Glomerular endothelial cell (primary cell): ENCODE measurements at regions not wholly inside any gene's neighbourhood (a gene's known extent, or its start where the extent isn't known, plus 50 kb on each side); places are given as distances from the start of the nearest gene placed in this dataset.
A peak's percentile ranks its signal among the peaks of the same experiment; 100 is the strongest.

Experiments used
- DNase-seq: peaks from one replicate; pipeline ENCODE4 v3.0.0-alpha.2; 2011; ENCODE audit warnings: low read depth, low spot score; ENCODE audit errors: extremely low read depth

DNA sequence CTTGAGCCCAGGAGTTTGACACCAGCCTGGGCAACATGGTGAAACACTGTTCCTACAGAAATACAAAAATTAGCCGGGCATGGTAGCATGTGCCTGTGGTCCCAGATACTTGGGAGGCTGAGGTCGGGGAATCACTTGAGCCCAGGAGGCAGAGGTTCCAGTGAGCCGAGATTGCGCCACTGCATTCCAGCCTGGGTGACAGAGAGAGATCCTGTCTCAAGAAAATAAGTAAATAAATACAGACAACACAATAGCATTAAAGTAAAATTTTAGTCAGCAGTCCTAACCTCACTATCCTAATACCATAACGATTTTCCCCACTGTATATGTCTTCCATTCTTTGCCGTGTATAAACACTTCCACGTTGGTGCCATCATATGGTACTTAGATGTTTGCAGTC lies 83.0 kb upstream of the MBOAT2 start:
- DNase-seq = no peak

DNA sequence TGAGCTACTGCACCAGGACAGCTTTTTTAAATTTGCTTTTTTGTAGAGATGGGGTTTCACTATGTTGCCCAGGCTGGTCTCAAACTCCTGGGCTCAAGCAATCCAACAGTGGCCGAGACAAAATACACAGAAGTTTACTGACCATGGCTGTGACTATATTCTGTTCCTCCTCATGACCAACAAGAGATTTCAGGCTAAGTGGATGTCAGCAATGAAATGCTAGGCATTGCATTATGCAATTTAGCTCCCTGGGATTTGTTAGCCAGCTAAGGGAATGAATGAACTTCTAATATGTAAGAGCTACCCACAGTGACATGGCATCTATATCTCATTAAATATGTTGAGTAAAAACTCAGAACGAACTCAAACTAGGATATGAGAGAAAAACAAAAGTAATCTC lies 81.9 kb upstream of the MBOAT2 start:
- no peak for DNase-seq

DNA sequence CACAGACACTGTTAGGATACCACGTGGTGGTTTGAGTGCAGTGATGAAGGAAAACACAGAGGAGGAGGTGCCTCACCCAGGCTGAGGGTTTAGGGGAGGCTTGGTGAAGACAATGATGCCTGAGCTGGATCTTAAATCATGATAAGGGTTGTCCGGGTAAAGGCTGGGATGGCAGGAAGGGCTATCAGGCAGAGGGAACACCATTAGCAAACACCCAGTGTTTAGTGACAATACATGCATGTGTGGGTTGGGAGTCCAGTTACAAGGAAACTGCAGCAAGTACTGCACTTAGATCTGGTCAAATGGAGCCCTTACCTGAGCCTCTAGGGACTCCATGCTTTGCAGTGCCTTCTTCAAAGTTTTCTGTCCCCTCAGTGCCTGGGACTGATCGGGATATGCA lies 79.8 kb upstream of the MBOAT2 start:
- no peak for DNase-seq

DNA sequence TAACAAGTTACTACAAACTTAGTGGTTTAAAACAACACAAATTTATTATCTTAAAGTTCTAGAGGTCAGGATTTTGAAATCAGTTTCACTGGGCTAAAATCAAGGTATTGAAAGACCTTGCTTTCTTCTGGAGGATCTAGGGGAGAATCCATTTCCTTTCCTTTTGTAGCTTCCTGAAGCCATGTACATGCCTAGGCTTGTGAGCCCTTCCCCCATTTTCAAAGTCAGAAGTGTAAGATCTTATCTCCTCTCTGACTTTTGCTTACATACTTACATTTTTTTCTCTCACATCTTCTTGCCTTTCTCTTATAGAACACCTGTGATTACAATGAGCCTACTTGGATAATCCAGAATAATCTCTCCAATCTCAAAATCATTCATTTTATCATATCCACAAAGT lies 78.7 kb upstream of the MBOAT2 start:
- no peak for DNase-seq

DNA sequence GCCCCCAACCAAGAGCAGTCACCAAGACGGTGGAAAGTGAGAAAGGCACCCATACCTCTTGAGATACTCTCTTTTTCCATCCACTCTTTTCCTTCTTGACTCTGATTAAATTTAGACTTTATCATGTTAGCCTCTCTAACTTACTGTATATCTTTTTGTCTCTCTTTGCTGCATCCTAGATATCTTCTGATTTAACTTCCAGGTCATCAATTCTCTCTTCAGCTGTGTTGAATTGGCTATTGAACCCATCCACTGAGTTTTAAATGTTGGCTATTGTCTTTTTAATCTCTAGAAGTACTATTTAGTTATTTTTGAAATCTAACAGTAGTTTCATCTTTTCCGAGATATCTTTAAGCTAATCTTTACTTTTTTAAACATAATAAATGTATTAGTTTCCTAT lies 78.3 kb upstream of the MBOAT2 start:
- DNase-seq = no peak

DNA sequence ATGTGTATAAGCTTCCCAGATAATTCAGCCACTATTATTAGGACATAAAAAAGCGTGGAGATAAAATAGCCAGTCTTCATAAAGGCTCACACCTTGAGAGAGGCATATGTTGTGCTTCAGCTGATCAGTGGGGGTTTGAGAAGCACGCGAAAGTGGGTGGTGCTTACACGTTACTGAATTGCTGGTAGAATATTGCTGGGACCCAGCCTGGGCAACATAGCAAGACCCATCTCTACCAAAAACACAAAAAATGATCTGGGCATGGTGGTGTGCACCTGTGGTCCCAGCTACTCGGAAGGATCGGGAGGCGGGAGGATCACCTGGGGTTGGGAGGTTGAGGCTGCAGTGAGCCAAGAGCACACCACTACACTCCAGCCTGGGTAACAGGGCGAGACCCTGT lies 74.9 kb upstream of the MBOAT2 start:
- no peak for DNase-seq

DNA sequence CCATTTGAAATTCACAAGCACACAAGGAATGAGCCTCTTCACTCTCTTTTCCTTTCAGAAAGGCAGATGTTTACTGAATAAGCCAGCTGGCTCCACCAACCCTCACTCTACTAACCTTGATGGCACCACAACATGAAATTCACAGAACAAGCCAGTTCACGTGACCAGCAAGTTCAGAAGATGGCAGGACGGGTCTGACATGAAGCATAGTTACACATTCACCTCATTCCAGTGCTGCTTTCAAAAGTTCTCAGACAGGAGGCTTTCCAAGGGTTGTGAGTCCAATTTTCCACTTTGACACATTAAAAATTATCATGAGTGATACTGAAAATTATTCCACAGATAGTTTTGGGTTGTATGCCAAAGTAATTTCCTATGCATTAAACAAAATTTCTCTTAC lies 74.2 kb upstream of the MBOAT2 start:
- no peak for DNase-seq

DNA sequence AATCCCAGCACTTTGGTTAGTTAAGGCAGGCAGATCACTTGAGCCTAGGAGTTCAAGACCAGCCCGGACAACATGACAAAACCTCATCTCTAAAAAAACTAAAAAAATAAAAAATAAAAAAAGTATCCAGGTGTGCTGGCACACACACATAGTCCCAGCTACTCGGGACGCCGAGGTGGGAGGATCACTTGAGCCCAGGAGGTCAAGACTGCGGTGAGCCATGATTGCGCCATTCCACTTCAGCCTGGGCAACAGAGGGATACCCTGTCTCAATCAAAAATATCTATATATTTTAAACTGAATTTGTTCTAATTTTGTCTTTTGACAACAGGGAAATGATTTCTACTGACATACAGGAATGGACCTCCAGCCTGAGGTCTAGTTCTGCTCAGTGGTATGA lies 73.3 kb upstream of the MBOAT2 start:
- no peak for DNase-seq

DNA sequence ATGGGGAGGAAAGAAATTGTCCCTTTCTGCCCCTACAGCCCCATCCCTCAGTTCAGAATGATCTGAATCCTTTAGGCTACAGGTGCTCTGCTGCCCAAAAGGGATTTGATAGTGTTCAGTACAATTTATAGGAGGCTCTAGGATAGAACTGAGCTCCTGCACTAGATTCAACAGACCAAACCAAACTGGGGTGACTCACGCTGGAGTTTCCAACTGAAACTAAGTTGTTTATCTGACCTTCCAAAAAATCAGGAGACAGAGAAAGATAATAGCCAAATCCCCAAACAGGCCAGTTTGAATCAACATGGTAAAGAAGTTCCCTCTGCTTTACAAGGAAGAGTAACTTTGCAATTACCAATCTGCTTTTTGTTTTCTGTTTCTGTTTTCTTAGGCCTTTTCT lies 72.7 kb upstream of the MBOAT2 start:
- DNase-seq = no peak

DNA sequence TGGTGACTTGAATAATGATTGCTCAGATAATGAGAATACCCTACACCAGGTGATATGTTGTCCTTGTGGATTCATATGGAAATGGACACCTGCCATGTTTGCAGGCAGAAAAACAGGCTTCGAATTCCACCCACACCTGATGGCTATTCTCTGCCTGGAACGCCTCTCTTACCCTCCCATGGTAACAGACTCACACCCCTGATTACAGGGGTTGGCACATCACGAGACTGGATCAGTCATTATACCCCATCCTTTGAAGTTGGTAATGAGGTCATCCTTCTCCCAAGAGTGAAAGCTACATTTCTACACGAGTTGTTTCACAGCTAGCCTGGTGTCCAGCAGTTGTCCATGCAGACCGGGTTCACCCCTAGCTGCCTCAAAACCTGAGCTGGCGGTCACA lies 71.4 kb upstream of the MBOAT2 start:
- DNase-seq = no peak

DNA sequence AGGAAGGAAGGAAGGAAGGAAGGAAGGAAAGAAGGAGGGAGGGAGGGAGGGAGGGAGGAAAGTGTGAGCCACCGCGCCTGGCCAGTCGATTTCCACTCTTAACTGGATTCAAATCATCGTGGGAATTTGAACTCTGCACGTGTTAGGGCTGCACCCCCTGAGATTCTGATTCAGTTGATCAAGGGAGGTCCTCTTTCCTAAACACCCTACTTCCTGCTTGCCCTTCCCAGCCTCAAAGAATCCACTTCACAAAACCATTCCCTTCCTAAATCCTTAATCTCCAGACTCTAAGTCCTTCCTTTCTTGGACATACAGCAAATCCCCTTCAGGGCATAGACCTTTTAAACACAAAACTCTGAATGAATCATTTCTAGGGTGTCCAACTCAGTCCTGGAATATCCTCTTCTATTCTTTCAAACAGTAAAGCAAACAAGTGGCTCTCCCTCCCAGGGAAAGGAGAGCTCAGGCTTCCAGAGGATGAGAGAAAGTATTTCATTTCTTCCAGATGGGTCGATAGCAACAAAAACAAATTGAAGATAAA lies 68.2 kb upstream of the MBOAT2 start:
- DNase-seq = no peak

DNA sequence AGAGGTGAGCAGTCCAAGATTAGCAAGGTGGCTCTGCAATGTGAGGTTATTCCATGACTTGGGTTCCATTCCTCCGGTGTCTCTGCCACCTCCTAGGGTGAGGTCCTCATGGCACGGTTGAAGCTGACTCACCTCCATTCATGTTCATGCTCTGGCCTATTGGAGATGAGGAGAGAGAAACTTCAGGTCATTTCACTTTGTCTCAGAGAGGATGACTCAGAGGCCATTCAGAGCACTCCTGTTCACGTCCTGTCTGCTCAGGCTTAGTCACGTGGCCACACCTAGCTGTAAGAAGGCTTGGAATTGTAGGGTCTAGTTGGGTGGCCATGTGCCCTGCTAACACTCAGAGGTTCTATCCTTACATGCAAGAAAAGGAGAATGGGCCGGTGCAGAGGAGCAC lies 67.5 kb upstream of the MBOAT2 start:
- peak; percentile 12 for DNase-seq

DNA sequence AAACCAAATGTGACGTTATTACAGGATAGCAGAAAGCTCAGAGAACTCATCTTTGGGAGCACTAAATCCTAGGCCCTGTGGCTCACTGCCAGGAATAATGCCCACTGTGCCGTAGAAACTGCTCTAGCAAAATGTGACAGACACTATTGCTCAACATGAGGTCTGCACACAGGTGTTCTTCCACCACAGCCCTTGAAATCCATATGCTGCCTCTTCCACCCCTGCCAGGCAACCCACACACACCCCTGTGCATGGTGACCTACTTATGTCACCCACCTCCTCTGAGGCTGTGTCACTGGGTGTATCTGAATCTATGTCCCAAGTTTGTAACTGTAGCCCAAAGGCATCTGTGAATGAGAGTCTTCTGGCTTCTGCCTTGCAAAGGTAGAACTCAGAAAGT lies 66.1 kb upstream of the MBOAT2 start:
- DNase-seq = no peak

DNA sequence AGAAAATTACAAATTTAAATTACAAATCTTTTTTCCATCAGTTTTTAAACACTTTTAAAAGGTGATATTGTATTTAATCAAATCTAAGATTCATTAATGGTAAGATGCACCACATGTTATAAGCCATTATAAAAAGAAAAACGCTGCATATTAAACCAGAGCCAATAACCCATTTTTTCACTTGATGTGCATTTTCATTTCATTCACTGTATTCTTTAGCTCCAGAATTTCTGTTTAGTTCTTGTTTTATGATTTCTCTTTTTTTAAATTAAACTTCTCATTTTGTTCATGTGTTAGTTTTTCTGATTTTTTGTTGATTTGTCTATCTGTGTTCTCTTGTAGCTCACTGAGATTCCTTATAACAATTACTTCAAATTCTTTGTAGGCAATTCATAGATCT lies 62.4 kb upstream of the MBOAT2 start:
- DNase-seq = no peak

DNA sequence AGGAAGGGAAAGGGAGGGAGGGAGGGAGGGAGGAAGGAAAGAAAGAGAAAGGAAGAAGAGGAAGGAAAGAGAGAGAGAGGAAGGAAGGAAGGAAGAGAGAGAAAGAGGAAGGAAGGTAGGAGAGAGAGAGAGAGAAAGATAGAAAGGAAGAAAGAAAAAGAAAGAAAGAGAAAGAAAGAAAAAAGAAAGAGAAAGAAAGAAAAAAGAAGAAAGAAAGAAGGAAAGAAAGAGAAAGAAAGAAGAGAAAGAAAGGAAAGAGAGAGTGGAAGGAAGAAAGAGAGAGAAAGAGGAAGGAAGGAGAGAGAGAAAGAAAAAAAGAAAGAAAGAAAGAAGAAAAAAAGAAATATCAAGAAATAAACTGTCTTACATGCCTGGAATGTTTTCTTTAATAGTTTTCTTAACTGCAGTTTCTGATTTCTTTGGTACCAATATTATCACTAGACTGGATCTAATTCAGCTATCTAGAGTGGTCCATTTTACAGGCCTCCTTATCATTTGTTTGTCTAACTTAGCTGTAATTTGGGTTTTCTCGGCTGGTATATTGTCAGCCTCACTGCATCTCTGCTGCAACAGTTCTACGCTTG lies 59.6 kb upstream of the MBOAT2 start:
- DNase-seq = no peak

DNA sequence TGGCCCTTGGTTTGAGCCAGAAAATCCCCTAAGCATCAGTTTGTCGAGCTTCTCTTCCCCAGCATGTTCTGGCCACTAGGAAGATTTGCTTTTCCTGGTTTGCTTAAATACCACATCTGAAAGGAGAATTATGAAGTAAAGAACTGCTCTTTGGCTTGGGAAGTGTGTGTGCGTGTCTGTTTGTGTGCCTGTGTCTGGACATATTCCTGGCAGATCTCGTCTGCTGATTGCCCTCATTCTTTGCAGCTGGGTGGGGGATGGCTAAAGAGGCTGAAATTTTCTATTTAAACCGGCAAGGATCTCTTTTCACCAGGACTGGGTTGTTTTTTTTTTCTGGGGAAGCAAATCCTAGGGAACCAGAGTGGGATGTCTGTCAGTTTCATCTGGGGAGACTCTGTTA lies 57.3 kb upstream of the MBOAT2 start:
- no peak for DNase-seq

DNA sequence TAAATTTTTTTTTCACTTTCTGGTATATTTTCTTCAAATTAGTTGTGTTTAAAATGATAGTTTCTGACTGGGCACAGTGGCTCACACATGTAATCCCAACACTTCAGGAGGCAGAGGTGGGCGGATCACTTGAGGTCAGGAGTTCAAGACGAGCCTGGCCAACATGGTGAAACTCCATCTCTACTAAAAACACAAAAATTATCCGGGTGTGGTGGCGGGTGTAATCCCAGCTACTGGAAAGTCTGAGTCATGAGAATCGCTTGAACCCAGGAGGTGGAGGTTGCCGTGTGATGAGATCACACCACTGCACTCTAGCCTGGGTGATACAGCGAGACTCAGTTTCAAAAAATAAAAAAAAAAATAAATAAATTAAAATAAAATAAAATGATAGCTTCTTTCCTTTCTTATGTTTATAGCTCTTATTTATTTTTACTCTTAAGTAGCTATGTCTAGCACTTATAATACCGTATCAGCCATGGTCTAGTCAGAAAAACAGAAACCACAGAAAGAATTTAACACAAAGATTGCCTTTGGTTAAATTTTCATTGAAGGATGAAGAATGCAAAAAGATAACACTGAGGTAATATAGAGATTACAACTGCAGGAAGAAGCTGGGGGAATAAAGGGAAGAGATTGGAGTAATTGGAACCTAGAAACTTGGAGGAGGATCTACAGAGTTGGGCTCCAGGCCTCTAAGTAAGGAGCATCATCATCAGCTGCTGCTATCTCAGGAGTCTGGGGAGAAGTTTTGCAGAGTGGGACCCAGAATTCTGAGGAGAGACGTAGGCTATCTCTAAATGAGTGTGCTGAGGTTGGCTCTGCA lies 54.7 kb upstream of the MBOAT2 start:
- DNase-seq = no peak

DNA sequence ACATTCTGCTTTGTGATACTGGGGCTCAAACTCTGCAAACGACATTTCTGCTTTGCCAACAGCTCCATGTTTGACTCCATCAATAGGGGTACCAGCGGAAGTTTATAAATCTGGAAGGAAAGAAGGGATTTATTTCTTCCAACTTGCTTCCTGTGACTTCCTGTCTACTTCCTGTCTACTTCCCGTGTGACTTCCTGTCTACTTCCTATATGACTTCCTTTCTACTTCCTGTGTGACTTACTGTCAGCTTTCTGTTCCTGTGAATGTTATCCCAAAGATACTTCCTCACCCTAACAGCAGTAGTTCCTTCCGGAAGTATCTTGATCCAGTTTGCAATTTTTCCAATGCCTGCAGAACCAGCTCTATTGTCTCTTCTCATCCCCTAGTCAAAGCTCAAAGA lies 52.0 kb upstream of the MBOAT2 start:
- DNase-seq = no peak

DNA sequence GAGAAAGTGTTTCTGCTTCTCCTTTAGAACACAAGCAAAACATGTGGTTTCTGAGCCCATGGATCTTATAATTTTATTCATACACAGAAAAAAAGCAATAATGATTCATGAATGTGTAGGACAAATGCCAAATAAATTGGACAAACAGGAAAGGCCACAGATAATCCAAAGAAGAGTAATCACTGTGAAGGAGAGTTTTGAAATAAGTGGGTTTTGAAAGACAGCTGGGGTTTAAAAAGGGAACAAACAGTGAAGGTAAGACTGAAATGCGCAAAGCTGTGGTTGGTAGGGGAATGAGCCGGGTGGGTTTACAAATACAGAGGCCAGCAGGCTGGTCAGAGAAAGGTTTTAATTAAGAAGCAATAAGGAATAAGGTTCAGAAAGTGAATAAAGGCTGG lies 50.0 kb upstream of the MBOAT2 start:
- DNase-seq = no peak
